H9 (cell line): ENCODE measurements at regions not wholly inside any gene's neighbourhood (a gene's known extent, or its start where the extent isn't known, plus 50 kb on each side); places are given as distances from the start of the nearest gene placed in this dataset.

Experiments
- DNase-seq: peaks from one replicate; pipeline ENCODE4 v3.0.0-alpha.2; 2017
- H2AFZ ChIP-seq: one replicate; pipeline ENCODE4 v1.6.1; 2013; ENCODE audit warnings: mild to moderate bottlenecking, low read length, control low read depth, moderate library complexity
- H2AK5ac ChIP-seq: 2 replicates; pipeline ENCODE4 v1.6.1; 2013; ENCODE audit warnings: low read length, control low read depth, mixed read lengths; ENCODE audit not compliant: insufficient read length
- H2BK120ac ChIP-seq: one replicate; pipeline ENCODE4 v1.6.1; 2013; ENCODE audit warnings: low read depth, mild to moderate bottlenecking, low read length, control low read depth, inconsistent platforms; ENCODE audit not compliant: poor library complexity, severe bottlenecking
- H2BK12ac ChIP-seq: 2 replicates; pipeline ENCODE4 v1.6.1; 2013; ENCODE audit warnings: low read length, control low read depth, mixed read lengths, low read depth; ENCODE audit not compliant: insufficient read length
- H2BK15ac ChIP-seq: 2 replicates; pipeline ENCODE4 v1.6.1; 2013; ENCODE audit warnings: low read depth, low read length, control low read depth
- H2BK20ac ChIP-seq: one replicate; pipeline ENCODE4 v1.6.1; 2013; ENCODE audit warnings: low read depth, mild to moderate bottlenecking, low read length, control low read depth, inconsistent platforms; ENCODE audit not compliant: poor library complexity, severe bottlenecking
- H2BK5ac ChIP-seq: 2 replicates; pipeline ENCODE4 v1.6.1; 2013; ENCODE audit warnings: low read length, control low read depth, mixed read lengths; ENCODE audit not compliant: insufficient read length
- H3K14ac ChIP-seq: 2 replicates; pipeline ENCODE4 v1.6.1; 2013; ENCODE audit warnings: low read length, control low read depth; ENCODE audit not compliant: insufficient read depth
- H3K18ac ChIP-seq: 2 replicates; pipeline ENCODE4 v1.6.1; 2013; ENCODE audit warnings: low read depth, mild to moderate bottlenecking, mixed read lengths, low read length, control low read depth; ENCODE audit not compliant: insufficient read length
- H3K23ac ChIP-seq: 2 replicates; pipeline ENCODE4 v1.6.1; 2013; ENCODE audit warnings: low read length, control low read depth, mixed read lengths, low read depth; ENCODE audit not compliant: insufficient read length
- H3K23me2 ChIP-seq: 2 replicates; pipeline ENCODE4 v1.6.1; 2013; ENCODE audit warnings: low read depth, mild to moderate bottlenecking, mixed read lengths, low read length, control low read depth; ENCODE audit not compliant: insufficient read length, poor library complexity, severe bottlenecking
- H3K27ac ChIP-seq: 2 replicates; pipeline ENCODE4 v1.5.1; 2013; ENCODE audit warnings: low read length, control low read depth, mixed read lengths, low read depth; ENCODE audit not compliant: insufficient read length
- H3K27me3 ChIP-seq: 2 replicates; pipeline ENCODE4 v1.6.1; 2013; ENCODE audit warnings: low read length, control low read depth, inconsistent platforms; ENCODE audit not compliant: insufficient read depth
- H3K4ac ChIP-seq: 2 replicates; pipeline ENCODE4 v1.6.1; 2013; ENCODE audit warnings: low read depth, mild to moderate bottlenecking, control low read depth, inconsistent platforms, low read length, moderate library complexity
- H3K4me1 ChIP-seq: 2 replicates; pipeline ENCODE4 v1.6.1; 2013; ENCODE audit warnings: low read length, control low read depth, inconsistent platforms; ENCODE audit not compliant: insufficient read depth
- H3K4me2 ChIP-seq: 2 replicates; pipeline ENCODE4 v1.6.1; 2013; ENCODE audit warnings: low read length, control low read depth, mixed read lengths; ENCODE audit not compliant: insufficient read length, insufficient read depth
- H3K56ac ChIP-seq: 2 replicates; pipeline ENCODE4 v1.6.1; 2013; ENCODE audit warnings: low read depth, mild to moderate bottlenecking, mixed read lengths, low read length, control low read depth; ENCODE audit not compliant: insufficient read length
- H3K79me1 ChIP-seq: 2 replicates; pipeline ENCODE4 v1.6.1; 2013; ENCODE audit warnings: low read depth, mild to moderate bottlenecking, moderate library complexity, low read length, control low read depth, inconsistent platforms; ENCODE audit not compliant: insufficient read depth, poor library complexity, severe bottlenecking
- H3K79me2 ChIP-seq: 2 replicates; pipeline ENCODE4 v1.6.1; 2013; ENCODE audit warnings: low read length, control low read depth, inconsistent platforms; ENCODE audit not compliant: insufficient read depth
- H3K9ac ChIP-seq: 2 replicates; pipeline ENCODE4 v1.6.1; 2013; ENCODE audit warnings: low read length, control low read depth, mixed read lengths; ENCODE audit not compliant: insufficient read length; ENCODE audit errors: extremely low read depth
- H3K9me3 ChIP-seq: one replicate; pipeline ENCODE4 v1.6.1; 2013; ENCODE audit warnings: low read depth, low read length, inconsistent platforms; ENCODE audit not compliant: control insufficient read depth
- H3T11ph ChIP-seq: one replicate; pipeline ENCODE4 v1.6.1; 2013; ENCODE audit warnings: mild to moderate bottlenecking, low read length, control low read depth, inconsistent platforms
- H4K20me1 ChIP-seq: one replicate; pipeline ENCODE4 v1.6.1; 2013; ENCODE audit not compliant: control insufficient read depth, insufficient read length, insufficient read depth
- H4K5ac ChIP-seq: 2 replicates; pipeline ENCODE4 v1.6.1; 2013; ENCODE audit warnings: low read depth, mild to moderate bottlenecking, mixed read lengths, low read length, control low read depth; ENCODE audit not compliant: insufficient read length
- H4K8ac ChIP-seq: replicated peaks from 2 replicates; pipeline ENCODE4 v1.6.1; 2013; ENCODE audit warnings: low read length, control low read depth, mixed read lengths, low read depth; ENCODE audit not compliant: insufficient read length
- H4K91ac ChIP-seq: 2 replicates; pipeline ENCODE4 v1.6.1; 2013; ENCODE audit warnings: low read depth, mild to moderate bottlenecking, moderate library complexity, mixed read lengths, low read length, control low read depth; ENCODE audit not compliant: insufficient read length
- H3K27ac Mint-ChIP-seq, 3 experiments: 2 replicates in 2 of 3; 3 replicates in 1 of 3; pipeline ENCODE4 v1.8.0; 2020 to 2021; ENCODE audit warnings: mixed read lengths in 3 of 3, mild to moderate bottlenecking in 1 of 3, moderate library complexity in 1 of 3
- H3K27me3 Mint-ChIP-seq: 2 replicates; pipeline ENCODE4 v1.8.0; 2021; ENCODE audit warnings: low read depth, mild to moderate bottlenecking, moderate library complexity, mixed read lengths
- H3K36me3 Mint-ChIP-seq, 3 experiments: 2 replicates in 2 of 3; 3 replicates in 1 of 3; pipeline ENCODE4 v1.8.0; 2020 to 2021; ENCODE audit warnings: low read depth in 3 of 3, mixed read lengths in 3 of 3; ENCODE audit not compliant: insufficient read depth in 1 of 3
- H3K4me1 Mint-ChIP-seq, 2 experiments: 2 replicates each; pipeline ENCODE4 v1.8.0; 2020; ENCODE audit warnings: mixed read lengths in 2 of 2
- H3K4me3 Mint-ChIP-seq, 2 experiments: 2 replicates in 1 of 2; 3 replicates in 1 of 2; pipeline ENCODE4 v1.8.0; 2020 to 2021; ENCODE audit warnings: mild to moderate bottlenecking in 2 of 2, mixed read lengths in 2 of 2, moderate library complexity in 1 of 2
- H3K9me3 Mint-ChIP-seq, 2 experiments: 2 replicates in 1 of 2; 3 replicates in 1 of 2; pipeline ENCODE4 v1.8.0; 2020; ENCODE audit warnings: mild to moderate bottlenecking in 2 of 2, mixed read lengths in 2 of 2, moderate library complexity in 1 of 2
- CTCF ChIP-seq: fragments of 200-600 bp; sonication (generic); conservative IDR thresholded peaks from 3 replicates; pipeline ENCODE4 v1.8.0; 2021; ENCODE audit warnings: antibody characterized with exemption, mild to moderate bottlenecking
- WGBS: extraction: QIAGEN DNeasy Blood & Tissue Kit; methylation state at CpG from one replicate; pipeline ENCODE4 v1.1.7; 2013; ENCODE audit warnings: missing lambda C conversion rate, low lambda C conversion rate, mixed read lengths; ENCODE audit not compliant: insufficient read length; ENCODE audit errors: extremely low coverage; 5-methylcytosine and 5-hydroxymethylcytosine counted together

- no peak overlapping the region for H4K8ac ChIP-seq
- no peak overlapping the region for H3K9ac ChIP-seq
- DNase-seq, result no peak
- no peak overlapping the region for H4K91ac ChIP-seq
- no peaks in the 10 kb centered on the region for H3K9me3 ChIP-seq
- Mint-ChIP-seq H3K4me3 (no peak overlapping the region), H3K4me1 (peaks cover 11 to 12% of the 10 kb centered on the region in 2 experiments), H3K27me3 (peaks cover 2% of the 10 kb centered on the region; the same call in 1 of the 2 replicates), H3K27ac (no peak overlapping the region), H3K9me3 (peaks cover 0 to 4% of the 10 kb centered on the region in 2 experiments; a peak in 2 of 5 replicates), H3K36me3 (no peaks in the 10 kb centered on the region)
- no peak overlapping the region for H3K4ac ChIP-seq
- H3K27ac ChIP-seq, result no peak overlapping the region
- no peak overlapping the region for H2AFZ ChIP-seq
- H3K27me3 ChIP-seq, result no peaks in the 10 kb centered on the region
- H3K23ac ChIP-seq, result no peak overlapping the region
- H4K20me1 ChIP-seq, result no peaks in the 10 kb centered on the region
- no peak overlapping the region for H3K4me2 ChIP-seq
- no peak overlapping the region for H3K18ac ChIP-seq
- H3K56ac ChIP-seq, result no peak overlapping the region
- no peak overlapping the region for H2BK15ac ChIP-seq
- H3K14ac ChIP-seq, result no peak overlapping the region
- no peak overlapping the region for H4K5ac ChIP-seq
- H3T11ph ChIP-seq, result no peak overlapping the region
- H2BK12ac ChIP-seq, result no peak overlapping the region
- no peaks in the 10 kb centered on the region for H3K79me1 ChIP-seq
- H2BK120ac ChIP-seq, result no peak overlapping the region
- H2AK5ac ChIP-seq, result no peak overlapping the region
- H3K4me1 ChIP-seq, result no peaks in the 10 kb centered on the region
- no peak overlapping the region for H2BK5ac ChIP-seq
- H3K79me2 ChIP-seq, result no peaks in the 10 kb centered on the region
- no peaks in the 10 kb centered on the region for H3K23me2 ChIP-seq
- WGBS, result no CpG with 5 or more reads among the region's 4 CpGs
- no peak overlapping the region for H2BK20ac ChIP-seq
- TF ChIP-seq CTCF, result no peak
These were observed 114.4 kb upstream of the SLIT3 start for GRCh38 chr5:169415371-169415770.
